Panc1 (cell line): ENCODE measurements at regions not wholly inside any gene's neighbourhood (a gene's known extent, or its start where the extent isn't known, plus 50 kb on each side); places are given as distances from the start of the nearest gene placed in this dataset.

Source experiments
- ATAC-seq: fragments of 200-7000 bp; cut with Tn5 transposase; 2 replicates; pipeline ENCODE4 v1.9.1; 2020; ENCODE audit warnings: mild to moderate bottlenecking, moderate library complexity
- BruUV-seq: library from RNA; stranded (reverse); fragments of 400-500 nt; replicated peaks from 2 replicates; lab custom pipeline; 2021; lab: Mats Ljungman, UMichigan
- CTCF ChIA-PET: fragments of 300-600 bp; sonication (Branson Sonifier 250); formaldehyde crosslinking; loops from one replicate; lab custom pipeline; 2022; ENCODE audit warnings: antibody characterized with exemption; lab: Charles Lee
- POLR2A ChIA-PET: fragments of 300-600 bp; sonication (Branson Sonifier 250); formaldehyde crosslinking; loops from one replicate; lab custom pipeline; 2022; ENCODE audit warnings: antibody characterized with exemption; lab: Charles Lee
- DNase-seq: peaks from one replicate; pipeline ENCODE4 v3.0.0-alpha.2; 2010; ENCODE audit warnings: low read depth, low spot score
- H3K27ac ChIP-seq: 2 replicates; pipeline ENCODE4 v1.5.1; 2011; ENCODE audit warnings: mild to moderate bottlenecking, low read length, inconsistent platforms
- H3K27me3 ChIP-seq: fragments of 200-500 bp; sonication (Bioruptor generic); 2 replicates; pipeline ENCODE4 v1.6.0; 2014; ENCODE audit warnings: low read length, inconsistent platforms; ENCODE audit not compliant: control insufficient read depth, insufficient read depth
- H3K36me3 ChIP-seq: fragments of 200-500 bp; sonication (Bioruptor generic); 2 replicates; pipeline ENCODE4 v1.5.1; 2014; ENCODE audit warnings: inconsistent platforms, mild to moderate bottlenecking, low read length, moderate library complexity; ENCODE audit not compliant: control insufficient read depth, insufficient read depth
- H3K4me1 ChIP-seq: 2 replicates; pipeline ENCODE4 v1.5.1; 2011; ENCODE audit warnings: inconsistent platforms, mild to moderate bottlenecking, low read length, moderate library complexity; ENCODE audit not compliant: control insufficient read depth, insufficient read depth
- H3K4me3 ChIP-seq, 2 experiments: 2 replicates each; pipeline ENCODE4 v1.5.1; 2011 to 2012; ENCODE audit warnings: low read depth in 2 of 2, low read length in 2 of 2, mild to moderate bottlenecking in 2 of 2, inconsistent platforms in 1 of 2, moderate library complexity in 1 of 2
- H3K9me3 ChIP-seq: fragments of 200-500 bp; sonication (Bioruptor generic); 2 replicates; pipeline ENCODE4 v1.5.1; 2014; ENCODE audit warnings: low read depth, mild to moderate bottlenecking, inconsistent platforms, low read length, moderate library complexity; ENCODE audit not compliant: control insufficient read depth, insufficient read depth
- CTCF ChIP-seq: fragments of 450-650 bp; IDR thresholded peaks from 2 replicates; pipeline ENCODE4 v1.5.1; 2017; ENCODE audit warnings: mild to moderate bottlenecking
- POLR2AphosphoS5 ChIP-seq: IDR thresholded peaks from 2 replicates; pipeline ENCODE4 v1.6.1; 2012; ENCODE audit warnings: mild to moderate bottlenecking, low read depth, low read length, moderate library complexity
- REST ChIP-seq, 2 experiments: IDR thresholded peaks; 2 replicates each; pipeline ENCODE4 v1.6.1; 2011 to 2012; ENCODE audit warnings: low read depth in 2 of 2, control low read depth in 1 of 2, low read length in 1 of 2, mild to moderate bottlenecking in 1 of 2, moderate library complexity in 1 of 2; ENCODE audit not compliant: insufficient read depth in 1 of 2
- SIN3A ChIP-seq: IDR thresholded peaks from 2 replicates; pipeline ENCODE4 v1.6.1; 2012; ENCODE audit warnings: low read depth, mild to moderate bottlenecking, low read length, moderate library complexity, borderline replicate concordance; ENCODE audit not compliant: insufficient read depth
- TCF7L2 ChIP-seq: IDR thresholded peaks from 2 replicates; pipeline ENCODE4 v1.6.1; 2011; ENCODE audit warnings: mild to moderate bottlenecking, low read depth, low read length, inconsistent platforms
- in situ Hi-C: cut with HindIII; loops from 2 replicates; pipeline ENCODE4 v1.10.0; 2016; ENCODE audit warnings: low sequenced_read_pairs, low pct_unique_long_range_greater_than_20kb
- intact Hi-C: fragments of 100-400 bp; cut with micrococcal nuclease; formaldehyde crosslinking; loops from one replicate; pipeline ENCODE4 v1.10.0; 2022; ENCODE audit not compliant: unreplicated experiment

GRCh38 chr1:168438626-168439025 is 105.2 kb downstream of the XCL2 start:
- H3K27me3 ChIP-seq, result peaks cover 1% of the 10 kb centered on the region
- TF ChIP-seq REST (IDR thresholded peaks at IDR 0.05; ENCODE audit: insufficient read depth in 1 of 2, low read depth in 2 of 2, low read length in 1 of 2), result no peak
- no peak for TF ChIP-seq CTCF
- no peak for TF ChIP-seq SIN3A
- H3K4me3 ChIP-seq, result no peak overlapping the region
- ChIA-PET POLR2A (no interaction called here), CTCF (interaction anchor here (1.1 to 1.5 kb wide), 2 partner anchors 96 to 165 kb away, joined by 3 to 6 read pairs; no protein-coding TSS in a partner anchor)
- no peak overlapping the region; the same call in 1 of the 2 replicates for H3K27ac ChIP-seq
- H3K36me3 ChIP-seq, result no peaks in the 10 kb centered on the region
- no peaks in the 10 kb centered on the region for H3K4me1 ChIP-seq
- in situ Hi-C loops, result no loop called here
- intact Hi-C loops, result loop anchor here (5.0 to 10.0 kb wide), 2 partner anchors 96 to 906 kb away; no protein-coding TSS in a partner anchor
- no peak for DNase-seq
- ATAC-seq, result no peak
- H3K9me3 ChIP-seq, result no peaks in the 10 kb centered on the region
- no TSS peak for BruUV-seq

GRCh38 chr1:168437821-168438220 is 106.0 kb downstream of the XCL2 start:
- Histone ChIP-seq H3K36me3 (no peaks in the 10 kb centered on the region), H3K4me3 (no peak overlapping the region), H3K27me3 (peaks cover 2% of the 10 kb centered on the region), H3K9me3 (no peaks in the 10 kb centered on the region), H3K4me1 (no peaks in the 10 kb centered on the region), H3K27ac (no peak overlapping the region)
- TF ChIP-seq CTCF (no peak), SIN3A (no peak), TCF7L2 (no peak), POLR2AphosphoS5 (no peak), REST (IDR thresholded peaks at IDR 0.05; ENCODE audit: insufficient read depth in 1 of 2, low read depth in 2 of 2, low read length in 1 of 2) (no peak)
- no peak for ATAC-seq
- ChIA-PET POLR2A (no interaction called here), CTCF (no interaction called here)
- DNase-seq, result no peak
- BruUV-seq, result no TSS peak
- intact Hi-C loops, result loop anchor here (5.0 to 10.0 kb wide), 2 partner anchors 96 to 907 kb away; no protein-coding TSS in a partner anchor
- in situ Hi-C loops, result no loop called here
